Kidney capillary endothelial cell (primary cell): ENCODE measurements at regions not wholly inside any gene's neighbourhood (a gene's known extent, or its start where the extent isn't known, plus 50 kb on each side); places are given as distances from the start of the nearest gene placed in this dataset.

Experiments
- DNase-seq: peaks from one replicate; pipeline ENCODE4 v3.0.0-alpha.2; 2018; ENCODE audit warnings: low spot score

GRCh38 chr3:194189243-194189791 lies 53.4 kb downstream of the HES1 start:
- no peak for DNase-seq

DNA sequence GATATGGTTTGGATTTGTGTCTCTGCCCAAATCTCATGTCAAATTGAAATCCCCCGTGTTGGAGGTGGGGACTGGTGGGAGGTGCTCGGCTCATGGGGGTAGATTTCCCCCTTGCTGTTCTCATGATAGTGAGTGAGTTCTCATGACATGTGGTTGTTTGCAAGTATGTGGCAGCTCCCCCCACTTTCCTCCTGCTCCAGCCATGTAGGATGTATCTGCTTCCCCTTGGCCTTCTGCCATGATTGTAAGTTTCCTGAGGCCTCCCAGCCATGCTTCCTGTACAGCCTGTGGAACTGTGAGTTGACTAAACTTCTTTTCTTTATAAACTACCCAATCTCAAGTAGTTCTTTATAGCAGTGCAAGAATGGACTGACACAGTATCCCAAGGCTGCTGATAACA lies 55.9 kb downstream of the HES1 start:
- peak; percentile 67 for DNase-seq

- DNase-seq: no peak
These were observed 58.3 kb downstream of the HES1 start for GRCh38 chr3:194194051-194194756.

DNA sequence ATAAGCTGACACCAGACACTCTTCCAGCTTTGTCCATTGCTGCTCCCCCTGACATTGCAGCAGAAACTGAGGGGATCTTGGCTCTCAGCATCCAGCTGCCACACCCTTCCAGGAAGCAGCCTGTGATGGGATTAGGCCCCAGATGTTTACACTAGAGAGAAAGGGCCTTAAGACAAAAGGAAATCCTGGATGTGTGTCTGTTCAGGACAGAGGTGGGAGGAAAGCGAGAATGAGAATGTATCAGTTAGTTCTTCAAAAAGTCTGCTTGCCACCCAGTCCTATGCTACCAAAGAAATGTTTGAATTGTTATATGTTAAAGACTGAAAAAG lies 58.8 kb downstream of the HES1 start:
- DNase-seq: no peak

- no peak for DNase-seq
These were observed 59.7 kb downstream of the HES1 start for GRCh38 chr3:194195611-194196010.

DNA sequence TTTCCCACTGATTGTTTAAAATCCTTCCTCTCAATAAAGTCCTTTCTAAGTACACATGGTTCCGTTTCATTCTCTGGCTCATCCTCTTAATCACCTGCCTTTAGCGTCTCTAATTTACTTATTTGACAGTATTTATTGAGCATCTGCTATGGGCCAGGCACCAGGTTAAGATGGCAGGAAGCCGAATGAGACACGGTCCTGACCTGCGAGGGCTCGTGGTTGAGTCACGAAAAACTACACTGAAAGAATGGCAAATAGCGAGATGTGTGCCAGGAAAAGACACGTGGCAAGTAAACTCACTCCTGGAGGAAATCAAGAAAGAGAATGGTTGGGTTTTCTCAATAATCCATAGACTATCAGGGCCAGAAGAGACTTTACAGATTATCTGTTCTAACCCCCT lies 60.9 kb downstream of the HES1 start:
- no peak for DNase-seq

- DNase-seq: no peak
These were observed 61.5 kb downstream of the HES1 start for GRCh38 chr3:194197396-194197960.

DNA sequence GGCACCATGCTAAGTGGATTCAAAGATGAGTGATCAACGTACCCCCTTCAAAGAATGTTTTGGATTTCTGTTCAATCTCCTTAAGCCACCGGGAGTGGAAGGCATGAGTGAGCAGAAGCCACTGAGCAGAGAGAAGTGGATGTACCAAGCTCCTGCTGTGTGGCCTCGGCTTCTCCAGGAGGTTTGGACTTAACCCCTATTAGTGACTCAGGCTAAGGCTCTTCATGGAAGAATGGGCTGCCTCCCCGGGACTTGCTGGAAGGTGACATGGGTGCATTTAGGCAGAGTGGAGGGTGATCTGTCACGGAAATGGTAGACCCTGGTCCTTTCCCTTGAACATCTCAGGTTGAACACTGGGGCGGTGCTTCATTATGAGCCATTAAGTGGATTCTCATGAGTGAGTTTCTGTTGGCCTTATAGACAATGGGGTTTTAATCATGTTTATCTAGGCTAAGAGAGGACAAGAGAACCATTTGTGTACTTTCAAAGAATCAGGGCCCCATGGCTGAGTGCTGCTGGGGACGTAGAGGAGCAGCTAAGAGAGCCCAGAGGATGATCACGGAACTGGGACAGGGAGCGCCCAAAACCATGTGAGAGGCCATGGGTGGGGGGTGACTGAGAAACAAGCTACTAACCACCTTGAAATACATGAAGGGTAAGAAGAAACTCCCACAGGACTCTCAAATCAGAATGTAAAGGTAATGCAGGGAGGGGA lies 62.2 kb downstream of the HES1 start:
- no peak for DNase-seq

DNA sequence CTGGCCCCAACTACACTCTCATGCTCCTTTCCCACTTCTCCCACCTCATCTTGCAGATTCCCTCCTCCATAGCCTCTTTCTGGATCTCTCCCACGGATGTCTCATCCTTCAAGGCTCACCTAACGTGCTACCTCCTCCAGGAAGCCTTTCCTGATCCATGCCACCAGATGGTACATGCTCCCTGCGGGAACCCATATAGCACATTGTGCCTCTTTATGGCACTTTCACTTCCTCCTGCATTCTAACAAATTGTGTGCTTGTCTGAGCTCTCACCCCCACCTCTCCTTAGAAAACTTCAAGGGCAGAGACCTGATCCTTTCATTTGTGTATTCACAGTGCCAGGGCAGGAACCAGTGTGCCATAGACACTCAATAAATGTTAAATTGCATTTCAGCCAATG lies 63.0 kb downstream of the HES1 start:
- no peak for DNase-seq

GRCh38 chr3:194200422-194201081 lies 64.6 kb downstream of the HES1 start:
- DNase-seq: no peak

DNA sequence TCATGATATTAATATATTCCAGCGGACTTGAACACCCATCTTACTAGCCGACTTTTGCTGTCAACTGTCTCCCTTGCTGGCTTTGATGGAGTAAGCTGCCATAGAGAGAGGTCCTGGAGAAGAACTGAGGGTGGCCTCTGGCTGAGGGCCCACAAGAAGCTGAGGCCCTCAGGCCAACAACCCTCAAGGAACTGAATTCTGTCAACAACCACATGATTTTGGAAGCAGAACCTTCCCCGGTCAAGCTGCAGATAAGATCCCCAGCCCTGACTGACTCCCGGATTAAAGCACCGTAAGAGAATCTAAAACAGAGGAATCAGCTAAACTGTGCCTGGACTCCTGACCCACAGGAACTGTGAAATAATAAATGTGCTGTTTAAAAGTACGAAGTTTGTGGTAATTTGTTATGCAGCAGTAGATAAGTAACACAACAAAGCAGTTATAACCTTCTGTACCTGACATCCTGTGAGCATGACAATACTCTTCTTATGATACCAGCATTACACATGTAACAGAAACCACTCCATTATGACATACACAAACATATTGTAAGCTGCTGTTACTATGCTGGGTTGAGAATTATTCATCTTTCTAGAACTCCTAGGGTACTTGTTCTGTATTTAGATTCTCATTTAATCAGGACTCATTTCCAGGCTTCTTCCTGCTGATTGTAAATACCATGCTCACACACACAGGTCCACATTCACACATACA lies 66.2 kb downstream of the HES1 start:
- DNase-seq: no peak

GRCh38 chr3:194203482-194204041 lies 67.6 kb downstream of the HES1 start:
- DNase-seq: no peak

- DNase-seq: peak; percentile 10
These were observed 68.4 kb downstream of the HES1 start for GRCh38 chr3:194204042-194204987.

- DNase-seq: peak; percentile 46
These were observed 69.8 kb downstream of the HES1 start for GRCh38 chr3:194205675-194206133.

- DNase-seq: peak; percentile 57
These were observed 70.4 kb downstream of the HES1 start for GRCh38 chr3:194206320-194206719.

GRCh38 chr3:194208709-194209108 lies 72.8 kb downstream of the HES1 start:
- no peak for DNase-seq

DNA sequence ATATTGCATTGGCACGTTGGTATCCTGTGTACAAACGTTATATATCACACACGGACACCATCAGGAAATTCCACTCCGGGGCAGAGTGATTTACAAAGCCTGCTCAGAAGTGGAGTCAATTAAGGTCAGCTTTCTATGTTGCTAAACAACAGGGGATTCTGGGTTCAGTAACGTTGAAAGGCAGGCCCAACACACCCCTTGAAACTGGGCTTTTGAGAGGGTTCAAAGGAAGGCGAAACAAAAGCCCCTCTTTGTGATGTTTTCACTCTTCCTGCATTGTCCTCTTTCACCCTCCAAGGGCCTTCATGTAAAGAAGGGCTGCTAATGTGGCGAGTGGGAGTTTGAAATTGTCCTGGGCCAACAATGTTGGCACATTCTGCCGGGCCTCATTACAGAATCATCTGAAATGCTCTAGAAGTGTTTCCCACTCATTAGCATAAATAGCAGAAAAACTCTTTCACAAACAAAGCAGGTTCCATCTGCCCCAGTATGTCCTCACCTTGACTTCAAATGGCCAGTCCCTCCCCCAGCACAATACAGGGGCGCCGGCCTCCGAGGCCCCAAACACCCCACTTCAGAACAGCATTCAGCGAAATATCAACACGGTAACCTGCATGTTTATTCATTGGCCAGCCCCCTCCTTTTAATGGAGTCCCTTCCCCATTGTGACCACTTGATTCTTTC lies 76.4 kb downstream of the HES1 start:
- DNase-seq: no peak

GRCh38 chr3:194212845-194213331 lies 76.9 kb downstream of the HES1 start:
- no peak for DNase-seq

- DNase-seq: no peak
These were observed 79.4 kb downstream of the HES1 start for GRCh38 chr3:194215392-194215791.
